Glutamatergic neuron (in vitro differentiated cells): ENCODE measurements at regions not wholly inside any gene's neighbourhood (a gene's known extent, or its start where the extent isn't known, plus 50 kb on each side); places are given as distances from the start of the nearest gene placed in this dataset.

Experiments used
- DNase-seq: peaks from one replicate; pipeline ENCODE4 v3.0.0; 2022
- H3K27ac Mint-ChIP-seq: one replicate; pipeline ENCODE4 v1.8.0; 2020; ENCODE audit warnings: mild to moderate bottlenecking, mixed read lengths, inconsistent platforms; ENCODE audit not compliant: unreplicated experiment
- H3K27me3 Mint-ChIP-seq: one replicate; pipeline ENCODE4 v1.8.0; 2020; ENCODE audit warnings: mild to moderate bottlenecking, moderate library complexity, mixed read lengths, inconsistent platforms; ENCODE audit not compliant: unreplicated experiment
- H3K36me3 Mint-ChIP-seq: one replicate; pipeline ENCODE4 v1.8.0; 2020; ENCODE audit warnings: mild to moderate bottlenecking, mixed read lengths, inconsistent platforms; ENCODE audit not compliant: unreplicated experiment
- H3K4me1 Mint-ChIP-seq: one replicate; pipeline ENCODE4 v1.8.0; 2020; ENCODE audit warnings: mild to moderate bottlenecking, low read depth, mixed read lengths, inconsistent platforms; ENCODE audit not compliant: unreplicated experiment
- H3K4me3 Mint-ChIP-seq: one replicate; pipeline ENCODE4 v1.8.0; 2020; ENCODE audit warnings: mild to moderate bottlenecking, mixed read lengths, inconsistent platforms; ENCODE audit not compliant: unreplicated experiment
- H3K9me3 Mint-ChIP-seq: one replicate; pipeline ENCODE4 v1.8.0; 2020; ENCODE audit warnings: mild to moderate bottlenecking, moderate library complexity, mixed read lengths, inconsistent platforms; ENCODE audit not compliant: unreplicated experiment
- CTCF ChIP-seq: fragments of 200-600 bp; sonication (generic); IDR thresholded peaks from one replicate; pipeline ENCODE4 v1.5.0; 2021; ENCODE audit not compliant: partially characterized antibody, unreplicated experiment

DNA sequence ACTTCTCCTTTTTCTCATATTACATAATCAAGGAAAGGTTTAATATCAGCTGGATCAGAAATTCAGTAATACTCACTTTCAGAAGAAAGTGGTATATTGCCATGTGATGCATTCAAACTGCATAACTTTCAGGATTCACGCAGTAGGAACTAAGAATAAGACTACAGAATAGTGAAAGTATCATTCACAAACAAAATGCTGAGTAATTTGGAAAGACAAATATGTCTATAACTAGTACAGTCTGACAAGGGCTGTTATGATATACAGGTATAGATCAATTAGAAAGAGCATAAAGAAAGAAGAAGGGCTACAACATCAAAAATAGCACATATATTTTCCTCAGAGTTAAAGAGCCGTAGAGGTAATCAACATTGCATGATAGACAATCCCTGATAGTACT, 871.5 kb upstream of the TMPRSS15 start:
- no peak overlapping the region for H3K27ac Mint-ChIP-seq
- no peaks in the 10 kb centered on the region for H3K27me3 Mint-ChIP-seq
- no peaks in the 10 kb centered on the region for H3K9me3 Mint-ChIP-seq
- no peak overlapping the region for H3K4me3 Mint-ChIP-seq
- no peaks in the 10 kb centered on the region for H3K36me3 Mint-ChIP-seq
- TF ChIP-seq CTCF = no peak
- H3K4me1 Mint-ChIP-seq = peaks cover 3% of the 10 kb centered on the region
- no peak for DNase-seq

DNA sequence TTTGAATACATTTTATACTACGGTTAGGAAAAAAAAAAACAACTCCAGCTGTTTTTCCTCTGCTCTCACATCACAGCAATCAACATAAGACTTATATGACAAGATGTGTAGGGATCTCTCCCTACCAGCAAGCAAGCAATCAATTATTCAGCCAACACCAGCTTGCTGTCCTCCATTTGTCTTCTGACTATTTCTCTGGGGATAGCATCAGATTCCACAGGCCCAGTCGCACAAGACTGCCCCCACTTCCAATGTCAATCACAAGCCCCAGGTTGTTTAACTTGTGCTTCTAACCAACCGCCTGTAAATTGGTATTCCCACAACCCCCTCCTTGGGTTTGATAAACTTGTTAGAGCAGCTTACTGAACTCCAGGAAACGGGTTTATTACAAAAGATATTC, 873.1 kb upstream of the TMPRSS15 start:
- DNase-seq = no peak
- Mint-ChIP-seq H3K36me3 (no peaks in the 10 kb centered on the region), H3K4me1 (peaks cover 3% of the 10 kb centered on the region), H3K9me3 (no peaks in the 10 kb centered on the region), H3K27ac (no peak overlapping the region), H3K4me3 (no peak overlapping the region), H3K27me3 (no peaks in the 10 kb centered on the region)
- TF ChIP-seq CTCF = no peak

- no peak for DNase-seq
- H3K36me3 Mint-ChIP-seq = no peaks in the 10 kb centered on the region
- H3K27ac Mint-ChIP-seq = no peak overlapping the region
- no peaks in the 10 kb centered on the region for H3K27me3 Mint-ChIP-seq
- no peak overlapping the region for H3K4me3 Mint-ChIP-seq
- no peaks in the 10 kb centered on the region for H3K9me3 Mint-ChIP-seq
- H3K4me1 Mint-ChIP-seq = no peaks in the 10 kb centered on the region
- no peak for TF ChIP-seq CTCF
Observed at GRCh38 chr21:19286876-19287275, 883.3 kb upstream of the TMPRSS15 start.

- no peak overlapping the region for H3K4me3 Mint-ChIP-seq
- no peak for TF ChIP-seq CTCF
- H3K9me3 Mint-ChIP-seq = no peaks in the 10 kb centered on the region
- peaks cover 5% of the 10 kb centered on the region for H3K36me3 Mint-ChIP-seq
- H3K4me1 Mint-ChIP-seq = no peaks in the 10 kb centered on the region
- no peak for DNase-seq
- H3K27me3 Mint-ChIP-seq = no peaks in the 10 kb centered on the region
- H3K27ac Mint-ChIP-seq = no peak overlapping the region
Observed at GRCh38 chr21:19290328-19290727, 886.7 kb upstream of the TMPRSS15 start.

- no peak for DNase-seq
- no peak overlapping the region for H3K27ac Mint-ChIP-seq
- H3K27me3 Mint-ChIP-seq = peaks cover 2% of the 10 kb centered on the region
- H3K9me3 Mint-ChIP-seq = no peaks in the 10 kb centered on the region
- TF ChIP-seq CTCF = no peak
- H3K4me3 Mint-ChIP-seq = no peak overlapping the region
- H3K4me1 Mint-ChIP-seq = no peaks in the 10 kb centered on the region
- peaks cover 5% of the 10 kb centered on the region for H3K36me3 Mint-ChIP-seq
Observed at GRCh38 chr21:19320291-19320690, 916.7 kb upstream of the TMPRSS15 start.
